Subcutaneous abdominal adipose tissue (tissue), 5 donors: ENCODE measurements at regions not wholly inside any gene's neighbourhood (a gene's known extent, or its start where the extent isn't known, plus 50 kb on each side); places are given as distances from the start of the nearest gene placed in this dataset.

ENCODE experiments used
- H3K27ac ChIP-seq: one replicate; pipeline ENCODE4 v1.7.0; 2013; ENCODE audit warnings: low read depth, mild to moderate bottlenecking, inconsistent platforms, low read length, moderate library complexity
- H3K27me3 ChIP-seq, 5 donors: one replicate each; pipeline ENCODE4 v1.7.0; 2013; ENCODE audit warnings: low read length in 5 of 5, inconsistent platforms in 1 of 5; ENCODE audit not compliant: control insufficient read depth in 5 of 5, insufficient read depth in 4 of 5
- H3K36me3 ChIP-seq, 5 donors: one replicate each; pipeline ENCODE4 v1.7.0; 2013; ENCODE audit warnings: low read length in 5 of 5; ENCODE audit not compliant: control insufficient read depth in 5 of 5, insufficient read depth in 5 of 5
- H3K4me1 ChIP-seq, 5 donors: one replicate each; pipeline ENCODE4 v1.7.0; 2013; ENCODE audit warnings: low read length in 5 of 5, mild to moderate bottlenecking in 3 of 5, moderate library complexity in 1 of 5; ENCODE audit not compliant: control insufficient read depth in 5 of 5, insufficient read depth in 5 of 5
- H3K4me3 ChIP-seq, 5 donors: one replicate each; pipeline ENCODE4 v1.7.0; 2013; ENCODE audit warnings: low read length in 5 of 5, low read depth in 1 of 5
- H3K9ac ChIP-seq, 5 donors: one replicate each; pipeline ENCODE4 v1.7.0; 2013; ENCODE audit warnings: low read length in 5 of 5, mild to moderate bottlenecking in 4 of 5, moderate library complexity in 3 of 5
- H3K9me3 ChIP-seq, 5 donors: one replicate each; pipeline ENCODE4 v1.7.0; 2013; ENCODE audit warnings: low read length in 5 of 5; ENCODE audit not compliant: control insufficient read depth in 5 of 5
- donor health status: healthy.
- donor health status: healthy.
- donor health status: healthy.
- donor health status: healthy.
- donor health status: healthy.

DNA sequence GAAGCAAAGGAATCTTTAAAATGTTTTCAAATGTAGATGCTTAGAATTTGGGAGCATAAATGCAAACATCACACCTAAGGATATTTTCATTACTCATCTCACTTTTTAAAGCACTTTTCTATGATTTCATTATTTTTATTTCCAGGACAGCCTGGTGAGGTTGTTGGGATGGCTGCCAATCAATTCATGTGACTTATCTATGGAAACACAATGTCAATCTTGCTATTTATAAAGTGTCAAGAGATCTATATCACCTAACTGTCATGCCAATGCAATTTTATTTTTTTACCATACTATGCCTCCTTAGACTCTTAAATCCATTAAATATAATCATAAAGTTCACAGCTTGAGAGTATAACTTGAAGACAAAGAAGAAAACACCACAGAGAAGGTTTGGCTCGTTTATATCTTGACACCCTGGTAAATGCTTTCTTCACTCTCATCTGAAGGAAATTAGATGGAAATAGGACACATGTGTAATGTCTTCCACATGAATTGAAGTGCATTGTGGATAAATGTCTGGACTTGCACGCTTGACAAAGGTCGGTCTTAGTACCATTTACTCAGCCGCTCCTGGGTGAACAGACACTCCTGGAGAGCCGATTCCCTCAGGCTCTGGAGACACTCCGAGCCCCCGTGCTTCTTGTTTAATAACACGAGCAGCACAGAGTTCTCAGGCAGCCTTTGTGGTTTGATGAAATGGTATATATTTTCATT is 425.7 kb upstream of the FAT1 start:
- Histone ChIP-seq H3K27me3 (no peaks in the 10 kb centered on the region), H3K27ac (no peak overlapping the region), H3K9me3 (peaks cover 0 to 7% (median 4%) of the 10 kb centered on the region in 5 donors), H3K9ac (no peak overlapping the region), H3K4me1 (no peaks in the 10 kb centered on the region), H3K4me3 (no peak overlapping the region), H3K36me3 (no peaks in the 10 kb centered on the region)

- no peak overlapping the region for H3K27ac ChIP-seq
- H3K4me3 ChIP-seq = no peak overlapping the region
- no peaks in the 10 kb centered on the region for H3K4me1 ChIP-seq
- H3K9ac ChIP-seq = no peak overlapping the region
- H3K36me3 ChIP-seq = no peaks in the 10 kb centered on the region
- no peaks in the 10 kb centered on the region for H3K9me3 ChIP-seq
- H3K27me3 ChIP-seq = no peaks in the 10 kb centered on the region
Observed at GRCh38 chr4:187157380-187157958, 433.8 kb upstream of the FAT1 start.

DNA sequence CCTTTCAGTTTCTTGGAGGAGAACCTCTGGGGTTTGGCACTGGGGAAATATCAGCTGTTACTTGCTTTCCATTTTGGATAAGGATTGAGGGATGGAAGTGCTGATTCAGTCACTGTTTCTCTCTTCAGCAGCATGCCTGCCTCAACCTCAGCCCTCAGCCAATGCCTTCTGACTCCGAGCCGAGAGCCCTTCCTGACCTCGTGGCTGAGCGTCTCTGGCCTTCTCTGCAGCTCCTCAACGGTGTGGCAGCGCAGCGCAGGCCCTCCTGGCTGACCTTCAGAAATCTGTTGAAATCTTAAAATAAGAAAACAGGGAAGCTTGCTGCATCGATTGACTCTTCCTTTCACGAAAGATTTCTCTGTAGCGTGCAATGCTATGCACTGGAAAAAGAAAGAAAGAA is 434.3 kb upstream of the FAT1 start:
- no peaks in the 10 kb centered on the region for H3K4me1 ChIP-seq
- H3K27me3 ChIP-seq = no peaks in the 10 kb centered on the region
- H3K4me3 ChIP-seq = no peak overlapping the region
- H3K36me3 ChIP-seq = no peaks in the 10 kb centered on the region
- no peak overlapping the region for H3K27ac ChIP-seq
- no peaks in the 10 kb centered on the region for H3K9me3 ChIP-seq
- H3K9ac ChIP-seq = no peak overlapping the region

DNA sequence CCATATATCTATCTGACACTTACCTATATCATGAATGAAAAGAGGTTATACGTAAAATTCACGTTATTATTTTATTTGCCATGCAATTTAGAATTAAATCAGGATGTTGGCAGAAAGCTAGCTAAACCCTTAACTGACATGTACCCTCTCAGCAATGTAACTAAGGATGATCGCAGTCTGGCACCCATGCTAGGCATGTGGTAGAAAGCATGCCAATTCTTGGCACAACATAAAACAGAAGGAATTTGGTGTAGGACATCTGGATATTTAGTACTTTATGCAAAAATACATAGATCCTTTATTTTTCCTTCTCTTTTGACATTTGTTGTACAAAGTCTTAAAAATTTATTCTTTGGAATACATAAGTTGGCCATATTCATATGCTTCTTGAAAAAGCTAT is 436.8 kb upstream of the FAT1 start:
- no peak overlapping the region for H3K9ac ChIP-seq
- no peaks in the 10 kb centered on the region for H3K4me1 ChIP-seq
- no peaks in the 10 kb centered on the region for H3K27me3 ChIP-seq
- no peak overlapping the region for H3K4me3 ChIP-seq
- H3K36me3 ChIP-seq = no peaks in the 10 kb centered on the region
- no peaks in the 10 kb centered on the region for H3K9me3 ChIP-seq
- no peak overlapping the region for H3K27ac ChIP-seq

DNA sequence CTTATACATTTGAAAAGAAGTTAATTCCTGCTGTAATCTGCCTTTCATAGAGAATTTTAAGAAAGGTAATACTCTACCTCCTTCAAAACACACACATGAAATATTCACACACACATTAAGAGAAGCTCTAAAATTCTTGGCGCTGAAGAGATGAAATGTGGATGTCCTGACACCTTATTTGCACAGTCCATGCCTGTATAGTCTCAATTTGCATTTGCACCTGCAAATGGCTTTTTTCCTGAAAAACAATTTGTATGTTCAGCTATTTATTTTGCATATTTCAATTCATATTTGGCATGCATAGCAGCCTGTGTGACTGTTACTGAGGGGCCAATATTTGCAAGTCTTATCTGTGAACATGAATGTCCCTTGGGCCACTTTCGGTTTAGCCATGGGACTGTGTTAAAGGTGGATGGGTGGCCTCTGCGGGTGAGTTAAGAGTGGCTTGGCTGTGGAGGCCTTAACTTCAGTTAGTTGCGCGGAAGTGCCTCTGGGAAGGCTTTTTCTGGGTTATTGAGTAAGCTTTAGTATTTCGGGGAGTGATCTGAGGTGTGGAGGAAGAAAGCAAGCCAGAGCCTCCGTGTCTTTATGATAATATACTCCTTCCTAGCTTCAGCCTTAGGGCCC is 443.3 kb upstream of the FAT1 start:
- Histone ChIP-seq H3K9me3 (no peaks in the 10 kb centered on the region), H3K4me1 (peaks cover 2 to 13% (median 11%) of the 10 kb centered on the region in 5 donors), H3K9ac (no peak overlapping the region), H3K27ac (no peak overlapping the region), H3K36me3 (no peaks in the 10 kb centered on the region), H3K4me3 (no peak overlapping the region), H3K27me3 (no peaks in the 10 kb centered on the region)

DNA sequence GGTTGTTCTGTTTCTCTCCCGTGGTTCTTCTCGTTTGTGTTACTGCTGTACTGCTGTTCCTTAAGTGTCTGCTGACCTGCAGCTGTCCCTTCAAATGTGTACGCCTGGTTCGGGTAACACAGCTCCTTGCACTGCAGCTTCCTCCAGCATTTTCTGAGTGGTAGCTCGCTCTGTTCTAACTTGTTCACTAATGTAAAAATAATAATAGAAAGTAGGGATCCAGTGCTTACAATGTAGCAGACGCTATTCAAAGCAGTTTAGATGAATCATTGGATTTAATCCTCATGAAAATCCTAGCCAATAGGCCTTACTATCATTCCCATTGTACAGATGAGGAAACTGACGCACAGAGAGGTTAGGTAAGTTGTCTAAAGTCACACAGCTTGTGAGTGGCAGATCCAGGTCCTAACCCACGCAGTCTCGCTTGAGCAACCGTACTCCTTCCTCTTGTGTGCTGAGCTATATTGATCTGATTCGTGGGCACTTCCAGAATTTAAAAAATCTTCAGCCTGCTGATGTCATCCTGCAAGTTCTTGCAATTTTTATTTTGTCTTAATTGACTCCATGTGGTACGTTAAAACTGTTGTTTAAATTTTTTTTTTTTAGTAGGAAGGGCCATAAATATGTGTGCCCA is 448.2 kb upstream of the FAT1 start:
- Histone ChIP-seq H3K9me3 (no peaks in the 10 kb centered on the region), H3K36me3 (no peaks in the 10 kb centered on the region), H3K27ac (peak overlapping the region; percentile 76), H3K4me3 (peak overlapping the region in 4 of 5 donors; percentile 20 to 57 (median 46)), H3K9ac (peak overlapping the region in 2 of 5 donors; percentile 48 to 58), H3K27me3 (no peaks in the 10 kb centered on the region), H3K4me1 (peaks cover 2 to 28% (median 17%) of the 10 kb centered on the region in 5 donors)

GRCh38 chr4:187172340-187172761 is 448.7 kb upstream of the FAT1 start:
- no peaks in the 10 kb centered on the region for H3K27me3 ChIP-seq
- H3K4me1 ChIP-seq = peaks cover 2 to 28% (median 12%) of the 10 kb centered on the region in 5 donors
- H3K4me3 ChIP-seq = peak overlapping the region; percentile 20 to 57 (median 46)
- H3K9ac ChIP-seq = peak overlapping the region in 3 of 5 donors; percentile 10 to 58 (median 48)
- H3K36me3 ChIP-seq = no peaks in the 10 kb centered on the region
- H3K9me3 ChIP-seq = no peaks in the 10 kb centered on the region
- peak overlapping the region; percentile 76 for H3K27ac ChIP-seq

DNA sequence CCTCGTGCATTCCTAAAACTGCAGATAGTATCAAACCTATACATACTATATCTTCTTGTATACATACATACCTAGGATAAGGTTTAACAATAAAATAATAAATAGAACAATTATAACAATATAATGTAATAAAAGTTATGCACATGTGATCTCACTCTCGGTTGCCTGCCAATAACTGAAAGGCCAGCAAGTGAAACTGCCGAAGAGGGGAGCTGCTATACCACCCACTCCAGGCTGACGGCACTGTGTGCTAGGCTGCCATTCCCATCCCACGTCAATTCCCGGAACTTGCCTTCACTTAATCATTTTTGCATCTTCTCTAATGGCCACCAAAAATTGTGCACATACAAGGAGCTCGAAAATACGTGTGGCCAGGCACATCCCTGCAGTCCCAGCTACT is 451.1 kb upstream of the FAT1 start:
- H3K36me3 ChIP-seq = no peaks in the 10 kb centered on the region
- no peak overlapping the region for H3K27ac ChIP-seq
- H3K9me3 ChIP-seq = no peaks in the 10 kb centered on the region
- peaks cover 5 to 51% (median 31%) of the 10 kb centered on the region in 5 donors for H3K4me1 ChIP-seq
- H3K9ac ChIP-seq = no peak overlapping the region
- no peak overlapping the region for H3K4me3 ChIP-seq
- H3K27me3 ChIP-seq = no peaks in the 10 kb centered on the region

DNA sequence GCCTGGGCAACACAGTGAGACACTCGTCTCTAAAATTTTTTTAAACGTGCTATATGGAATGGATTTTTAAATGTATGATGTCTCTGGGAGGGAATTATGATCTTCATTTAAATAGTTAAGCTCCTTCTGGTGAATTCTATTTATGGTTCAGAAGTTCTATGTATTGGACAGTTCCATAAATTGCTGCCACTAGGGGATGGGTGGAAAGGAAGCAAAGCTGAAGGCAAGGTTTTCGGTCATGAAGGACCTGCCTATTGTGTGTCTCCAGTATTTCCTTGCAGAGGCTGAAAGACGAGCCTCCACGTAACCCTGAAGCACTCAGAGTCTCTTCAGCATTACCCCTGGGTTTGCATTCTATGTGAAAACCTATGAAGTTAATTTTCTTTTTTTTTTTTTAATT is 451.5 kb upstream of the FAT1 start:
- H3K4me3 ChIP-seq = no peak overlapping the region

More for the DNA sequence above, 451.5 kb upstream of the FAT1 start:
- Histone ChIP-seq H3K36me3 (no peaks in the 10 kb centered on the region), H3K9me3 (no peaks in the 10 kb centered on the region), H3K9ac (no peak overlapping the region), H3K4me1 (peaks cover 5 to 54% (median 36%) of the 10 kb centered on the region in 5 donors), H3K27me3 (no peaks in the 10 kb centered on the region), H3K27ac (no peak overlapping the region)
